GM18505 (cell line): ENCODE measurements at regions not wholly inside any gene's neighbourhood (a gene's known extent, or its start where the extent isn't known, plus 50 kb on each side); places are given as distances from the start of the nearest gene placed in this dataset.
"Not testable (repeated sequence)": the region's sequence is repeated elsewhere in the genome, so short reads cannot be mapped to it uniquely, and the experiment has no call there.

ENCODE experiments used
- ATAC-seq: cut with Tn5 transposase; IDR thresholded peaks from one replicate; pipeline ENCODE4 v1.9.1; 2021; ENCODE audit not compliant: unreplicated experiment
- POLR2A ChIP-seq: IDR thresholded peaks from 4 replicates; pipeline ENCODE4 v1.6.1; 2011; ENCODE audit warnings: borderline replicate concordance; ENCODE audit not compliant: insufficient read depth, insufficient read length; ENCODE audit errors: extremely low read depth

GRCh38 chr21:20167059-20167458, 831.1 kb upstream of the NCAM2 start:
- TF ChIP-seq POLR2A = no peak
- no peak for ATAC-seq

DNA sequence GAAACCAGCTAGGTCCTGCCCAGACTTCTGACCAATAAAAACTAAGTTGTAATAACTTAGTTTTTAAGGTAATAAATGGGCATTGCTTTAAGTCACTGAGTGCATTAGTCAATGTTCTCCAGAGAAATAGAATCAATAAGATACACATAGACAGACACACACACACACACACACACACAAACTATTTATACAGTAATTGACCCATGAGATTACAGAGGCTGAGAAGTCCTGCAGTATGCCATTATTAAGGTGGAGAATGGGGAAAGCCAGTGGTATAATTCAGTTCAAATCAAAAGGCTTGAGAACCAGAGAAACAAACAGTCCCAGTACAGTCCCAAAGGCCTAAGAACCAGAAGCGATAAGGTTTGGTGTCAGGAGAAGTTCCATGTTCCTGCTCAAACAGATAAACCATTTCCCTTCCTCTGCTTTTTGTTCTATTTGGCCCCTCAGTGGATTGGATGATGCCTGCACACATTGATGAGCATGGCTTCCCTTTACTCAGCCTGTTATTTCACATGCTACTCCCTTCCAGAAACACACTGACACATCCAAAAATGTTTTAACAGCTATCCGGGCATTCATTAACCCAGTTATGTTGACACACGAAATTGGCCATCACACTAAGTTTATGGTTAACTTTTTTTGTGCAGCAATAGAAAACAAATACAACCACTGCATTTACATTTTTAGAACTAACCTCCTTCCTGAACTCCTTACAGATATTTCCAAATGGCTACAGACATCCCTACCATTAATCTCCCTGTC, 828.2 kb upstream of the NCAM2 start:
- TF ChIP-seq POLR2A = no peak

DNA sequence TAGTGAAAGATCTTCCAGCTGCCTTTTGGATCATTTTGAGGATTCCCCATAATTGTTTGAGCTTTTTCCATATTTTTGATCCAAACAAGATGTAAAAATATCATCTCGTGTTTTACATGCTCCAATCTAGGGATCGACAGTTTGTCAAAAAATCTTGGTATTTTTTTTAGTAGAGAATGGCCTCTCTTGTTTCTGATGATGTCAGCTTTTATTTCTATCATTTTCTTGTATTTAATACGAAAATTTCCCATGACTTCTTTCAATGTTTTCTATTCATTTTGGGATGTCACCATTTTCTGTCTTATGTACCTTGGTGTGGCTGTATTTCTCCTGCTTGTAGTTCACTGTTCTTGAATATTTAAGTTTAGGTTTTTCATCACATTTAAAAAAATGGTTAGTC, 812.0 kb upstream of the NCAM2 start:
- TF ChIP-seq POLR2A = no peak
- no peak for ATAC-seq

More for the DNA sequence above, 828.2 kb upstream of the NCAM2 start:
- no peak for ATAC-seq

- no peak for TF ChIP-seq POLR2A
- ATAC-seq = no peak
Observed at GRCh38 chr21:20187028-20187427, 811.2 kb upstream of the NCAM2 start.

GRCh38 chr21:20201323-20201722, 796.9 kb upstream of the NCAM2 start:
- ATAC-seq = not testable (repeated sequence)

GRCh38 chr21:20207335-20207734, 790.9 kb upstream of the NCAM2 start:
- ATAC-seq = no peak
- no peak for TF ChIP-seq POLR2A

DNA sequence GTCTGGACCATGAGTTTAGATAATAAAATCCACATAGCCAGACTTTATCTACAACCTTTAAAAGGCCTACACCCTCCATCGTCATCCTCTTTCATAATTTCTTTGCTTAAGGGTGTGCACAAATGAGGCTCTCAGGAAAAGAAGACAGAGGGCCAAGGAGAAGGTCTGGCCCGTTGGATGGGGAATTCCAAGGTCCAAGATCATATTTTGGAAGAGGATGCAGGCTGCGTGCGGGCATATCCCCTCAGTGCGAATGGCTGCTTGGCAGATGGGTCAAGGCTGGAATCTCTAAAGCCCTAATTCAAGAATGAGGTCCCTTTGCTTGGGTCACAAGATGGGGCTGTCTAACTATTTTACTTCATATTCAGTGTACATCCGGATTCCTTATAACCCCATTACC, 782.2 kb upstream of the NCAM2 start:
- ATAC-seq = no peak
- no peak for TF ChIP-seq POLR2A

DNA sequence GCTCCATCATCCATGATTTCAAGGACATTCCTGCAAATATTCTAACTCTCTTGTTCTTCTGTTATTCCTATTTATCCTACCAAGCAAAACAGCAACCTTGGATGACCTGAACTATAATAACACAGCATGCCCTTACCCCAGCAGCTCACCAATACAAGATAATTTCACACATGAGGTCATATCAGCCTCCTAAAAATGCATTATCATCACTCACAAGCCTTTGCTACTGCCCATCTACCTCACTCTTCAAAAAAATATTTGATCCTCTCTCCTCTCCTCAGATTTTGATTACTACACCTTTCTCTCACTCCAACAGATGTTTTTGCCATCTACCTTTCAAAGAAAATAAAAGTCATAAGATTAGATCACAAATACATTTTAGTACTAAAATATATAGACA, 777.6 kb upstream of the NCAM2 start:
- ATAC-seq = no peak
- no peak for TF ChIP-seq POLR2A

DNA sequence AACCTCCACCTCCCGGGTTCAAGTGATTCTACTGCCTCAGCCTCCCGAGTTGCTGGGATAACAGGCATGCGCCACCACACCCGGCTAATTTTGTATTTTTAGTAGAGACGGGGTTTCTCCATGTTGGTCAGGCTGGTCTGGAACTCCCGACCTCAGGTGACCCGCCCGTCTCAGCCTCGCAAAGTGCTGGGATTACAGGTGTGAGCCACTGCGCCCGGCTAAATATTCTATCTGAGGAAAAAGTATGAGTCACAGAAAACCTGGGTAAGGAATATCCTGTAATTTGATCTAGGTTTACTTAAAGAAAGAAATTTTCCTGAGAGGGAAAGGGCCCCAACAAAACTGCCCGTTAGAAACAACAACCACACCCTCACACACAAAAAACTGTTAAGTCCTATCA, 776.2 kb upstream of the NCAM2 start:
- not testable (repeated sequence) for ATAC-seq

DNA sequence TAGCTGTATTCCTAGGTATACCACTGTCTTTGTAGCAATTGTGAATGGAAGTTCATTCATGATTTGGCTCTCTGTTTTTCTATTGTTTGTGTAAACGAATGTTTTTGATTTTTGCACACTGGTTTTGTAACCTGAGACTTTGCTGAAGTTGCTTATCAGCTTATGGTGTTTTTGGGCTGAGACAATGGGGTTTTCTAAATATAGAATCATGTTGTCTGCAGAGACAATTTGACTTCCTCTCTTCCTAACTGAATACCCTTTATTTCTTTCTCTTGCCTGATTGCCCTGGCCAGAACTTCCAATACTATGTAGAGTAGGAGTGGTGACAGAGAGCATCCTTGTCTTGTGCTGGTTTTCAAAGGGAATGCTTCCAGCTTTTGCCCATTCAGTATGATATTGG, 761.6 kb upstream of the NCAM2 start:
- ATAC-seq = not testable (repeated sequence)

- no peak for TF ChIP-seq POLR2A
- no peak for ATAC-seq
Observed at GRCh38 chr21:20249401-20249800, 748.8 kb upstream of the NCAM2 start.

GRCh38 chr21:20250337-20250736, 747.9 kb upstream of the NCAM2 start:
- ATAC-seq = no peak
- TF ChIP-seq POLR2A = no peak

DNA sequence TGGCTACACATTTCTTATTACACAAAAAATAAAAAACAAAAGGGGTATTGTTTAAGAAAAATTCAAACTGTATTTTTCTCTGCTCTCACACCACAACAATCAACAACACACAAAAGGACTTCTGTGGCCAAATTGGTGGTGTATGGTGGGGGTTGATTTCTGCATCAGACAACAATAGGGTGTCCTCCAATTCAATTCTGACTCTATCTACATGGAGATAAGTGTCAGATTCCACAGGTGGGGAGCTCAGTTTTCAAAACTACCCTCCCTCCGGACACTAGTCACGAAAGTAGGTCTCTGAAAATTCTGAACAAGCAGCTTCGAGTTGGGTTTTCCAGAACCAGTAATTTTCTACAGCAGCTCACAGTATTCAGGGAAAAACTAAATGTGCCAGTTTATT, 744.9 kb upstream of the NCAM2 start:
- TF ChIP-seq POLR2A = no peak
- no peak for ATAC-seq

DNA sequence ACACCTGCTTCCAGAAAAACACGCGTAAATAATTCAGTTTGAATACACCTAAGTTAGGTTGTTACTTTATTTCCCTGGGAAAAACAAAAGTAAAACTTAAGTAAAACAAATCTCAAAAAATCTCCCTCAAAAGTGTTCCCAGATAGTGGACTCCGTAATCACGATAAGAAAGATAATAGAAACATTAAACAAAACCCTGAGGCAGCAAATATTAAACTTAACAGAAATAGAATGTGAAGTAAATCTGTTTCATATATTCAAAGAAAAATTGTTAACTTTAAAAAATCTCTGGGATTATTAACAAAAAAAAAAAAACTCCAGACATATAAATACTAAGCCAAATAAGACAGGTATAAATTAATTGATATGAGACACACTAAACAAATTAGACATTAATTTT, 743.2 kb upstream of the NCAM2 start:
- no peak for TF ChIP-seq POLR2A
- no peak for ATAC-seq

DNA sequence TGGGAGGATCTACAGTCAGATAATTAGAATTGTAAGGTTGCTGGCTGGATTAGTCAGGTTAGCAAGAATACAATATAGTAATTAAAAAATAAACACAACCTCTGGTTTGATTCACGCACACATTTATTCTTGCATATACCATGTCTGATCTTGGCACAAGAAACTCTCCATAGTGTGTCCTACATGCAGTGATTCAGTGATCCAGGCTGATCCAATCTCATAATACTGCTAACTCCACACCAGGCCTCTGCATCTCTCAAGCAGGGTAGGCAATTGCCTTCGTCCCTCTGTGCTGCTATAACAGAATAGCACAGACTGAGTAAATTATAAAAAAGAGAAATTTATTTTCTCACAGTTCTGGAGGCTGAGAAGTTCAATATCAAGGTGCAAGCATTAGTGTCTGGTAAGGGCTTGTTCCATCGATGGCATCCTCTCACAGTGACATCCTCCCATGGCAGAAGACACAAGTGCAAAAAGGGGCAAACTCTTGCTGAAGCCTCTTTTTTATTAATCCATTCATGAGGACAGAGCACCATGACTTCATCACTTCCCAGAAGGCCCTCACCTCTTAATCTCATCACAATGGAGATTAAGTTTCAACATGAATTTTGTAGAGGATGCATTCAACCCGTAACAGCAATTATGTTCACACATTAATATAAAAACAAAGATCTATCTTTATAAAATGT, 741.0 kb upstream of the NCAM2 start:
- TF ChIP-seq POLR2A = no peak
- ATAC-seq = no peak
